HG03159 (cell line): ENCODE measurements at regions not wholly inside any gene's neighbourhood (a gene's known extent, or its start where the extent isn't known, plus 50 kb on each side); places are given as distances from the start of the nearest gene placed in this dataset.
A peak's percentile ranks its signal among the peaks of the same experiment; 100 is the strongest.
"Not testable (repeated sequence)": the region's sequence is repeated elsewhere in the genome, so short reads cannot be mapped to it uniquely, and the experiment has no call there.

ENCODE experiments used
- ATAC-seq: cut with Tn5 transposase; IDR thresholded peaks from one replicate; pipeline ENCODE4 v1.9.1; 2021; ENCODE audit warnings: mild to moderate bottlenecking, moderate library complexity; ENCODE audit not compliant: unreplicated experiment

DNA sequence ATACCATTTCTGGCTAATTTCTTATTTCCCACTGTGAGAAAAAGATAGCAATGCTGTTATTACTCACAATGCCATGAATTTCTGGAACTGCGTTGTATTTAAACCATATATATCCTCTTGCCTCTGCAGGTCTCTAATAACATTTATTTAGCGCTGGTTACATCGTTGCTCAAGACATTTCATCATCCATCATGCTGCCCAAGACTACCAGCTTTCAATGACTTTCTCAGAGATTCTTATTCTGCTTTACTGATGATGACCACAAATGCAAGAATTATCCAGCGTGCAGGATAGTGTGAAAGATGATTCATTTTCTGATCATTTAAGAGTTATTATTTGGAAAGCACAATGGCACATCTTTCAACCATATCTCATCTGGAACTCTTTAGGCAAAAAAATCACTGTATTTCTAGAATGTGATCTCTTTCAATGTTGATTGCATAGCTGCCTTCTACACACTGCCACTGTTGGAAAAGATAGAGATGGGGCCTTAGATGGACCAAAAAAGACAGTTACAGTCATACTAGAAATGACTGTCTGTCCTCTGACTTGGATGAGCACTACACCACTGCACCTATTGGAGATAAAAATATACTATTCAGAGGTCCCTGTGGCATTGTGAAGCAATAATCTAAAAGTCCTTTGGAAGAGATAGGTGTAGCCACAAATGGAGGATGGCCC, 716.1 kb downstream of the NSUN3 start:
- no peak for ATAC-seq

- no peak for ATAC-seq
Observed at GRCh38 chr3:94779699-94780098, 716.8 kb downstream of the NSUN3 start.

GRCh38 chr3:94784274-94784673, 721.4 kb downstream of the NSUN3 start:
- no peak for ATAC-seq

DNA sequence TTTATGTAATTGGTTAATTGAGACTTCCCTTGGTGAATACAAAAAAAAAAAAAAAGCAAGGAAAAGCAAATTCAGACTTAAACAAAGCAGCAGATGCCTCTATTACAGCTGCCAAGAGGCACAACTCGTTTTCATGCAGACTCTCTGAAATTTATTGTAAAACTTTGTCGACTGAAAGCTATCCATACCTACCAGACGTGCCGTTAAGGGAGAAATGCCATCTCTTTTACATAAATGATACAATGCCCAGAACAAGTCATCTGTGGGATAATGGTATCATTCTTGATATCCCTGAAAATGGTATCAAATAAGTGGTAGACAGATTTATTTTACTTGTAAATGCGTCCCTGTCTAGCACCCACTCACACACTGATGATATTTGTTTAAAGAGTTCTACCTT, 724.2 kb downstream of the NSUN3 start:
- ATAC-seq = no peak

DNA sequence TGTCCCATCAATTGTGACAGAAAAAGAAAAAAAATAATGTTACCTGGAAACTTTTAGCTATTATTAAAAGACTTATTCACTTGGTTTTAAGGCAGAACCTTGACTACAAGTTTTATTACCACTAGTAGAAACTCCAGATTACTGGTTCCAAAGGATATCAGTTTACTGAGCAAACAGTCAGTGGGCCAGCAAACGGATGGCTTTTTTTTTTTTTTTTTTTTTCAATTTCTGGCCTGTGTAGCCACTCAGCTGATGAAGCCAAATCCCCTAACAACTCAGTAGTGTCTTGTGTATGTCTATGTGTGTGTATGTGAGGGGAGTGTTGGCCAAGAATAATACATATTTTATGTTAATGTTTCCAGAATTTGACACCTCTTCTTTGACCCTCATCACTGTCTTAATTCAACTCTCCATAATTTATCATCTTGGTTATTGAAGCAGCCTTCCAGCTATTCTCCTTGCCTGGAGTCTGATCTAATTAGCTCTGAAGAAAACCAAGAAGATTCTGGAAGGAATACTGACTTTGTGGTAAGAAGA, 724.9 kb downstream of the NSUN3 start:
- no peak for ATAC-seq

DNA sequence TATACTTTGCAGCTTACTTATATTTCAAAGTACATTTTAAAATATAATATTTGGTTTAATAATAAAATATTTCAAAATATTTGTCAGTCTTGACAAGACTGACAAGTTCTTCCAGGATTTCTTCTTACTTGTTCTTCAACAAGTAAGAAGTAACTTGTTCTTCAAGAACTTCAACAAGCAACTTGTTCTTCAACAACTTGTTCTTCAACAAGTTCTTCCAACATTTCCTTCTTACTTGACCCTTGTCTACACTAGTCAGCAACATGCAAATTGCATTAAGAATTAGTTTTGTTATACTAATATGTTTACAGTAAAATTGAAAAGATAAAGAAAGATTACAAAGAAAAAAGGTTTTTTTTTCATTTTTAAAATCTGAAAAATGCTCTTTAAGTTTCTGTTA, 731.7 kb downstream of the NSUN3 start:
- ATAC-seq = no peak

GRCh38 chr3:94799420-94800060, 736.7 kb downstream of the NSUN3 start:
- ATAC-seq = no peak

GRCh38 chr3:94811836-94812235, 749.0 kb downstream of the NSUN3 start:
- ATAC-seq = no peak

DNA sequence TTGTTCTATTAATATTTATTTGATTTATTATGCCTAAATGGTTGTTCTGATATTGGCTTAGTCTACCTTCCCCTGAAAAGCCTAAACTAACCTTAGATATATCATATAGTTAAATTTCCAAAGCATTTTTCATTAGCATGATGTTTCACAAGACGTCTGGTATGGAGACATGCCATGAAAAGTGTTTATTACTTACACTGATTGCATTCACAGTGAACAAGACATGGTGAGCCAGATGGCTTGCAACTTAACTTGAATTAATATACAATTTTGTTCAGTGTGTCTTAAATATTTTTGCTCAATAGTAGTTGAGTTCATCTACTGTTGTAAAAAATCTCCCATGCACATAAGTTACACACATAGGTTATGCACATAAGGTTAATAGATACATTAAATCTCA, 758.4 kb downstream of the NSUN3 start:
- no peak for ATAC-seq

- no peak for ATAC-seq
Observed at GRCh38 chr3:94822298-94822697, 759.4 kb downstream of the NSUN3 start.

DNA sequence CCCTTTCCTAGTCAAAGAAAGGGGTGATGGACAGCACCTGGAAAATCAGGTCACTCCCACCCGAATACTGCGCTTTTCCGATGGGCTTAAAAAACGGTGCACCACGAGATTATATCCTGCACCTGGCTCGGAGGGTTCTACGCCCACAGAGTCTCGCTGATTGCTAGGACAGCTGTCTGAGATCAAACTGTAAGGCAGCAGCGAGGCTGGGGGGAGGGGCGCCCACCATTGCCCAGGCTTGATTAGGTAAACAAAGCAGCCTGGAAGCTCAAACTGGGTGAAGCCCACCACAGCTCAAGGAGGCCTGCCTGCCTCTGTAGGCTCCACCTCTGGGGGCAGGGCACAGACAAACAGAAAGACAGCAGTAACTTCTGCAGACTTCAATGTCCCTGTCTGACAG, 783.4 kb downstream of the NSUN3 start:
- not testable (repeated sequence) for ATAC-seq

GRCh38 chr3:94862703-94863102, 799.8 kb downstream of the NSUN3 start:
- peak; percentile 91 for ATAC-seq

DNA sequence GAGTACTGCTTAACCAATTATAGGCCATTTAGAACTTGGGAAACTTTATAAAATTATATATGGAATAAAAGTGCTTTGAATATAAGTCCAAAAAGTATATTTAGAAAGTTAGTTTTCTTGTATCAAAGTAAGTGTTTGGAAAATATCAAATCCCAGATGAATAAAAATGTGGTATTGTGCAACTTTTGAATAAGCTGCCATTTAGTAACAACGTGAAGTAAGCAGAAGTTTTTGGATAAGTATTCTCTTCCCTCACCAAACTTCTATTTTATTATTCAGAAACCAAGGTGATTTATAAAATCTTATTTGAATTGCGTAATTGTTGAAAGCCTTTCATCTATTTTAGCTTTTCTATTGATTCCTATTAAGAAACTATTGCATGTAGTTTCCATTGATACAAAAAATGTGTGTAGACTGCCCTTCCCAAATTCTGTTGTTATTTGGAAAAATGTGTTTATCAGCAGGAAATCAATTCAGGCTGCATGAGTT, 806.2 kb downstream of the NSUN3 start:
- no peak for ATAC-seq

DNA sequence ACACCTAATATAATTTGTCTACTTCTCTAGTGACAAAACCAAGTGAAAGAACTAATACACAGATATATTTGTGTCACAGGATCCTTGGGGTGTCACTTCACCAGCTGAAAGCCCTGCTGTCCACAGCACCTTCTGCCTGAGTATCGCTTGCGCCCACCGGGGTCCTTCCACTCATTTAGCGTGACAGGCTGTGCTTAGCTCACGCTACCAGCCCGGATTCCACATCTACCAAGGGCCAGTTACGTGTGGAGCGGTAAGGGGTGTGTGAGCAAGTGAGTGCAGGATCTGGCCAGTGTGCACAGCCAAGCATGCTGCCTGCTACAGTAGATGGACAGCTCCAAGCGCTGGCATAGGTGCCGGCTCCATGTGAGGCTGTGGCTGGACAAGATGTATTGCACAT, 810.9 kb downstream of the NSUN3 start:
- no peak for ATAC-seq

DNA sequence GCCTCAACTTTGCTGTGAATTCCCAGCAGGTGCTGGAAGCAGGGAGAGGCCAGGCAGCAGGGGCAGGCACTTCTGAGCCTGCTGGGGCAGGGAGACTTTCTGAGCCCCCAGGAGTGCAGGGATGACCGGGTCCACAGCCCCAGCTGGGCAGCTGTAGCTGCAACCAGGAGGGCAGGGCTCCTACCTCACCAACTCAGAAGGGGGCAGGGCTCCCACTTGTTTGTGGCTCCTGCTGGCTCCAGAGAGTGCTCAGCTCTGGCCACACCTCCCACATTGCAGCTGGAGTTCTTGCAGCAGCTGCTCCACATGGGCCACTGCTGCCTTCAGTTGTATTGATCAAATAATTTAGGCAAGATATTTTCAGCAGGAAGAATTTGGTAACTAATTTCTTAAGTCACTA, 812.3 kb downstream of the NSUN3 start:
- ATAC-seq = no peak

DNA sequence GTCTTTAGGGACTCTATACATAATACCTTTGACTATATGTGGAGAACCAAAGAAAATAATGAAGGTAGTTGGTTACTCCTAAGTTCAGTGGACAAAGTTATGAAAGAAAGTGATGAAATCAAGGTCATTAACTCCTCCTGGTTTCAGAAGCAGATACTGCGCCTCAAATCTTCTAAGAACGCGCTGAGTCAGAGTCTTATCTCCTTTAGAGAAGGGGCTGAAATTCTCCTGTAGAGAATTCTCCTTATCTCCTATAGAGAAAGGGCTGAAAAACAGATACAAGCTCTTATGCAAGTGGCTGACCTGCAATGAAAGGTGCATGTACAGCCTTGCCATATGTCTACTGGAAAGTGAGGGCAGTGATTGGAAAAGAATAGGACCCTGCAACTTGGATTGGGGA, 824.2 kb downstream of the NSUN3 start:
- ATAC-seq = no peak

- no peak for ATAC-seq
Observed at GRCh38 chr3:94896994-94897393, 834.1 kb downstream of the NSUN3 start.

DNA sequence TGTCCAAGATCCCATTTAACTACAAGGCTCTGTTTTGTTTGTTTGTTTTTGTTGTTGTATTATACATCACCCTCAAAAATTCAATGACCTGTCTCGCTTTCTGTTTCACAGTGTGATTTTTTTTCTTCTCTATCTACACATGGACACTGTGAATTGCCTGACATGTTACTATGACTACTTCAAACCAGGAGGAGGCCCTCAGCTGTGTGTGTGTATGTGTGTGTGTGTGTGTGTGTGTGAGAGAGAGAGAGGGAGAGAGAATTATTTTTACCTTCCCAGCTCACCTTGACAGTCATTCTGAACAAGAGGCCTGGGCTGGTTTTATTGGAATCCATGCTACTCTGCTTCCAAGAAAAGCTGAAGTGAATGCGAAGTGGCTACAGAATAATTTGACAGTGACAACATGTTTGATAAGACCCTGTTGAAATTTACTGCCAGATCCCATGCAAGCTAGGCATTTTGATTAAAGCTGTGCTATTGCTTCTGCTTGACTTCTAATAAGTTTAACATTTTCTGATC, 841.4 kb downstream of the NSUN3 start:
- no peak for ATAC-seq

- no peak for ATAC-seq
Observed at GRCh38 chr3:94909726-94910125, 846.9 kb downstream of the NSUN3 start.

GRCh38 chr3:94912656-94913055, 849.8 kb downstream of the NSUN3 start:
- ATAC-seq = no peak

DNA sequence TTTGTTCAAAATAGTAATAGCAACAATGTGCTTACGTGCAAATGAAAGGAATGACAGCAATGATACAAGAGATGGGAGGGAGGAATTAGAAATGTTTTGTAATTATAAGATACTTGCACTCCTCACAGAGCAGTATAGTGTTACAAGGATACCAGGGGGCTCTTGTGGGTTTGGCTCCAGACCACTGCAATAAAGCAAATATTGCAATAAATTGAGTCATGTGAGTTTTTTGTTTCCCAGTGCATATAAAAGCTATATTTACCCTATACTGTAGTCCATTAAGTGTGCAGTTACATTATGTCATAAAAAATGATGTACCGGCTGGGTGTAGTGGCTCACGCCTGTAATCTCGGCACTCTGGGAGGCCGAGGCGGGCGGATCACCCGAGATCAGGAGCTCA, 864.3 kb downstream of the NSUN3 start:
- ATAC-seq = no peak

GRCh38 chr3:94928921-94929320, 866.1 kb downstream of the NSUN3 start:
- no peak for ATAC-seq
